ENCODE measurements at regions not wholly inside any gene's neighbourhood (a gene's known extent, or its start where the extent isn't known, plus 50 kb on each side); places are given as distances from the start of the nearest gene placed in this dataset.

GRCh38 chr2:187102381-187102780 is 253.4 kb upstream of the ZSWIM2 start:
- ATAC-seq = no peak
- DNase-seq (ENCODE audit: low spot score) = no peak
- POLR2A ChIA-PET = no interaction called here
- Mint-ChIP-seq H3K27ac (no peak overlapping the region), H3K9me3 (no peaks in the 10 kb centered on the region), H3K4me3 (no peak overlapping the region), H3K36me3 (no peaks in the 10 kb centered on the region), H3K27me3 (ENCODE audit: low read depth) (no peaks in the 10 kb centered on the region), H3K4me1 (no peaks in the 10 kb centered on the region)
- TF ChIP-seq, protein P1, sequence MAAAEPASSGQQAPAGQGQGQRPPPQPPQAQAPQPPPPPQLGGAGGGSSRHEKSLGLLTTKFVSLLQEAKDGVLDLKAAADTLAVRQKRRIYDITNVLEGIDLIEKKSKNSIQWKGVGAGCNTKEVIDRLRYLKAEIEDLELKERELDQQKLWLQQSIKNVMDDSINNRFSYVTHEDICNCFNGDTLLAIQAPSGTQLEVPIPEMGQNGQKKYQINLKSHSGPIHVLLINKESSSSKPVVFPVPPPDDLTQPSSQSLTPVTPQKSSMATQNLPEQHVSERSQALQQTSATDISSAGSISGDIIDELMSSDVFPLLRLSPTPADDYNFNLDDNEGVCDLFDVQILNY (CRISPR knock-in tag; IDR thresholded peaks at IDR 0.05) = no peak
- no peak for TF ChIP-seq MXD4 (CRISPR knock-in tag; IDR thresholded peaks at IDR 0.05; ENCODE audit: borderline replicate concordance)
- TF ChIP-seq SMAD4 (CRISPR knock-in tag; IDR thresholded peaks at IDR 0.05) = no peak
- no peak for TF ChIP-seq CREM (CRISPR knock-in tag; IDR thresholded peaks at IDR 0.05)
- no peak for TF ChIP-seq ATF1 (CRISPR knock-in tag; IDR thresholded peaks at IDR 0.05)
- TF ChIP-seq ZNF263 (CRISPR knock-in tag; IDR thresholded peaks at IDR 0.05; ENCODE audit: low read depth) = no peak
- no peak for TF ChIP-seq ZNF671 (CRISPR knock-in tag; IDR thresholded peaks at IDR 0.05)
- TF ChIP-seq, protein P2, sequence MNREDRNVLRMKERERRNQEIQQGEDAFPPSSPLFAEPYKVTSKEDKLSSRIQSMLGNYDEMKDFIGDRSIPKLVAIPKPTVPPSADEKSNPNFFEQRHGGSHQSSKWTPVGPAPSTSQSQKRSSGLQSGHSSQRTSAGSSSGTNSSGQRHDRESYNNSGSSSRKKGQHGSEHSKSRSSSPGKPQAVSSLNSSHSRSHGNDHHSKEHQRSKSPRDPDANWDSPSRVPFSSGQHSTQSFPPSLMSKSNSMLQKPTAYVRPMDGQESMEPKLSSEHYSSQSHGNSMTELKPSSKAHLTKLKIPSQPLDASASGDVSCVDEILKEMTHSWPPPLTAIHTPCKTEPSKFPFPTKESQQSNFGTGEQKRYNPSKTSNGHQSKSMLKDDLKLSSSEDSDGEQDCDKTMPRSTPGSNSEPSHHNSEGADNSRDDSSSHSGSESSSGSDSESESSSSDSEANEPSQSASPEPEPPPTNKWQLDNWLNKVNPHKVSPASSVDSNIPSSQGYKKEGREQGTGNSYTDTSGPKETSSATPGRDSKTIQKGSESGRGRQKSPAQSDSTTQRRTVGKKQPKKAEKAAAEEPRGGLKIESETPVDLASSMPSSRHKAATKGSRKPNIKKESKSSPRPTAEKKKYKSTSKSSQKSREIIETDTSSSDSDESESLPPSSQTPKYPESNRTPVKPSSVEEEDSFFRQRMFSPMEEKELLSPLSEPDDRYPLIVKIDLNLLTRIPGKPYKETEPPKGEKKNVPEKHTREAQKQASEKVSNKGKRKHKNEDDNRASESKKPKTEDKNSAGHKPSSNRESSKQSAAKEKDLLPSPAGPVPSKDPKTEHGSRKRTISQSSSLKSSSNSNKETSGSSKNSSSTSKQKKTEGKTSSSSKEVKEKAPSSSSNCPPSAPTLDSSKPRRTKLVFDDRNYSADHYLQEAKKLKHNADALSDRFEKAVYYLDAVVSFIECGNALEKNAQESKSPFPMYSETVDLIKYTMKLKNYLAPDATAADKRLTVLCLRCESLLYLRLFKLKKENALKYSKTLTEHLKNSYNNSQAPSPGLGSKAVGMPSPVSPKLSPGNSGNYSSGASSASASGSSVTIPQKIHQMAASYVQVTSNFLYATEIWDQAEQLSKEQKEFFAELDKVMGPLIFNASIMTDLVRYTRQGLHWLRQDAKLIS (CRISPR knock-in tag; IDR thresholded peaks at IDR 0.05; ENCODE audit: borderline replicate concordance) = no peak
- no peak for TF ChIP-seq TEAD1 (CRISPR knock-in tag; IDR thresholded peaks at IDR 0.05)
- TF ChIP-seq ZNF416 (CRISPR knock-in tag; IDR thresholded peaks at IDR 0.05) = no peak
- TF ChIP-seq ZBTB43 (CRISPR knock-in tag; IDR thresholded peaks at IDR 0.05) = no peak
- TF ChIP-seq KAT7 (CRISPR knock-in tag; IDR thresholded peaks at IDR 0.05; ENCODE audit: borderline replicate concordance) = no peak
- no peak for TF ChIP-seq NFATC4 (CRISPR knock-in tag; IDR thresholded peaks at IDR 0.05)
- TF ChIP-seq, protein P3, sequence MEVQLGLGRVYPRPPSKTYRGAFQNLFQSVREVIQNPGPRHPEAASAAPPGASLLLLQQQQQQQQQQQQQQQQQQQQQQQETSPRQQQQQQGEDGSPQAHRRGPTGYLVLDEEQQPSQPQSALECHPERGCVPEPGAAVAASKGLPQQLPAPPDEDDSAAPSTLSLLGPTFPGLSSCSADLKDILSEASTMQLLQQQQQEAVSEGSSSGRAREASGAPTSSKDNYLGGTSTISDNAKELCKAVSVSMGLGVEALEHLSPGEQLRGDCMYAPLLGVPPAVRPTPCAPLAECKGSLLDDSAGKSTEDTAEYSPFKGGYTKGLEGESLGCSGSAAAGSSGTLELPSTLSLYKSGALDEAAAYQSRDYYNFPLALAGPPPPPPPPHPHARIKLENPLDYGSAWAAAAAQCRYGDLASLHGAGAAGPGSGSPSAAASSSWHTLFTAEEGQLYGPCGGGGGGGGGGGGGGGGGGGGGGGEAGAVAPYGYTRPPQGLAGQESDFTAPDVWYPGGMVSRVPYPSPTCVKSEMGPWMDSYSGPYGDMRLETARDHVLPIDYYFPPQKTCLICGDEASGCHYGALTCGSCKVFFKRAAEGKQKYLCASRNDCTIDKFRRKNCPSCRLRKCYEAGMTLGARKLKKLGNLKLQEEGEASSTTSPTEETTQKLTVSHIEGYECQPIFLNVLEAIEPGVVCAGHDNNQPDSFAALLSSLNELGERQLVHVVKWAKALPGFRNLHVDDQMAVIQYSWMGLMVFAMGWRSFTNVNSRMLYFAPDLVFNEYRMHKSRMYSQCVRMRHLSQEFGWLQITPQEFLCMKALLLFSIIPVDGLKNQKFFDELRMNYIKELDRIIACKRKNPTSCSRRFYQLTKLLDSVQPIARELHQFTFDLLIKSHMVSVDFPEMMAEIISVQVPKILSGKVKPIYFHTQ (CRISPR knock-in tag; IDR thresholded peaks at IDR 0.05) = no peak
- no peak for TF ChIP-seq GRHL2 (CRISPR knock-in tag; IDR thresholded peaks at IDR 0.05; ENCODE audit: insufficient replicate concordance, severe bottlenecking)
- TF ChIP-seq, protein P4, sequence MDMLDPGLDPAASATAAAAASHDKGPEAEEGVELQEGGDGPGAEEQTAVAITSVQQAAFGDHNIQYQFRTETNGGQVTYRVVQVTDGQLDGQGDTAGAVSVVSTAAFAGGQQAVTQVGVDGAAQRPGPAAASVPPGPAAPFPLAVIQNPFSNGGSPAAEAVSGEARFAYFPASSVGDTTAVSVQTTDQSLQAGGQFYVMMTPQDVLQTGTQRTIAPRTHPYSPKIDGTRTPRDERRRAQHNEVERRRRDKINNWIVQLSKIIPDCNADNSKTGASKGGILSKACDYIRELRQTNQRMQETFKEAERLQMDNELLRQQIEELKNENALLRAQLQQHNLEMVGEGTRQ (CRISPR knock-in tag; IDR thresholded peaks at IDR 0.05) = no peak
- CTCF ChIA-PET = no interaction called here

DNA sequence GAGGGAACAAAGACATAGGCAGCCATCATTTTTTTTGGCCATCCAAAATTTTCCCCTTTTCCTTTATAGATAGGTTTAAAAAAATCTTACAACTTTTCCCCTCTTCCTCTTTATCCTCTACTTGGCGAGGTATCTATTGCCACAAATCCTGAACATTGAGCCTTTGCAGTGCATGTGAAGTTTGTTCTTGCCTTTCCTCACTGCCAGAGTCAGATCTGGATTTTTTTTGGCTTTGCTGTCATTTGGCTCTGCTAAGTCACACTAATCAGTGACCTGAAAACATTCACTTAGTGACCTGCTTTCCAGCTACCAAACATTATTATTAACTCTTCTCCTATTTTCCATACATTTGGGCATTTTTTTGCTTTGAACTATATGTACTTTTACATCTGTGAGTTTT is 249.2 kb upstream of the ZSWIM2 start:
- ATAC-seq (no peak), DNase-seq (ENCODE audit: low spot score) (no peak)
- Mint-ChIP-seq H3K4me1 (no peaks in the 10 kb centered on the region), H3K4me3 (no peak overlapping the region), H3K9me3 (no peaks in the 10 kb centered on the region), H3K36me3 (no peaks in the 10 kb centered on the region), H3K27ac (no peak overlapping the region), H3K27me3 (ENCODE audit: low read depth) (no peaks in the 10 kb centered on the region)
- ChIA-PET POLR2A (no interaction called here), CTCF (no interaction called here)
- TF ChIP-seq ATF2 (CRISPR knock-in tag; IDR thresholded peaks at IDR 0.05; ENCODE audit: borderline replicate concordance, low read depth) (no peak), GTF2I (CRISPR knock-in tag; conservative IDR thresholded peaks at IDR 0.05) (no peak), MLX (CRISPR knock-in tag; IDR thresholded peaks at IDR 0.05) (no peak), ZNF423 (CRISPR knock-in tag; IDR thresholded peaks at IDR 0.05) (no peak), ZNF121 (CRISPR knock-in tag; IDR thresholded peaks at IDR 0.05) (no peak), MYBL2 (CRISPR knock-in tag; IDR thresholded peaks at IDR 0.05) (no peak)
- TF ChIP-seq, protein P5, sequence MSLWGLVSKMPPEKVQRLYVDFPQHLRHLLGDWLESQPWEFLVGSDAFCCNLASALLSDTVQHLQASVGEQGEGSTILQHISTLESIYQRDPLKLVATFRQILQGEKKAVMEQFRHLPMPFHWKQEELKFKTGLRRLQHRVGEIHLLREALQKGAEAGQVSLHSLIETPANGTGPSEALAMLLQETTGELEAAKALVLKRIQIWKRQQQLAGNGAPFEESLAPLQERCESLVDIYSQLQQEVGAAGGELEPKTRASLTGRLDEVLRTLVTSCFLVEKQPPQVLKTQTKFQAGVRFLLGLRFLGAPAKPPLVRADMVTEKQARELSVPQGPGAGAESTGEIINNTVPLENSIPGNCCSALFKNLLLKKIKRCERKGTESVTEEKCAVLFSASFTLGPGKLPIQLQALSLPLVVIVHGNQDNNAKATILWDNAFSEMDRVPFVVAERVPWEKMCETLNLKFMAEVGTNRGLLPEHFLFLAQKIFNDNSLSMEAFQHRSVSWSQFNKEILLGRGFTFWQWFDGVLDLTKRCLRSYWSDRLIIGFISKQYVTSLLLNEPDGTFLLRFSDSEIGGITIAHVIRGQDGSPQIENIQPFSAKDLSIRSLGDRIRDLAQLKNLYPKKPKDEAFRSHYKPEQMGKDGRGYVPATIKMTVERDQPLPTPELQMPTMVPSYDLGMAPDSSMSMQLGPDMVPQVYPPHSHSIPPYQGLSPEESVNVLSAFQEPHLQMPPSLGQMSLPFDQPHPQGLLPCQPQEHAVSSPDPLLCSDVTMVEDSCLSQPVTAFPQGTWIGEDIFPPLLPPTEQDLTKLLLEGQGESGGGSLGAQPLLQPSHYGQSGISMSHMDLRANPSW (CRISPR knock-in tag; conservative IDR thresholded peaks at IDR 0.05; ENCODE audit: low read depth) = no peak
